Prostate gland (tissue), 2 donors: ENCODE measurements at regions not wholly inside any gene's neighbourhood (a gene's known extent, or its start where the extent isn't known, plus 50 kb on each side); places are given as distances from the start of the nearest gene placed in this dataset.

Experiments
- POLR2A ChIP-seq: fragments of 450-650 bp; IDR thresholded peaks from one replicate; pipeline ENCODE4 v1.6.1; 2016; ENCODE audit warnings: antibody characterized with exemption, mild to moderate bottlenecking
- POLR2AphosphoS5 ChIP-seq: sonication (generic); formaldehyde crosslinking; IDR thresholded peaks from one replicate; pipeline ENCODE4 v1.6.1; 2017; ENCODE audit warnings: antibody characterized with exemption
- TF ChIP-seq, protein P1 (sequence below), 4 experiments: fragments of 200-600 bp in 2 of 4; fragments of 450-650 bp in 2 of 4; sonication (generic) in 2 of 4; IDR thresholded peaks; 1 replicate in 3 of 4; 2 replicates in 1 of 4; pipeline ENCODE4 v1.5.1; 2016 to 2019; ENCODE audit warnings: antibody characterized with exemption in 4 of 4, mild to moderate bottlenecking in 2 of 4, moderate library complexity in 2 of 4

DNA sequence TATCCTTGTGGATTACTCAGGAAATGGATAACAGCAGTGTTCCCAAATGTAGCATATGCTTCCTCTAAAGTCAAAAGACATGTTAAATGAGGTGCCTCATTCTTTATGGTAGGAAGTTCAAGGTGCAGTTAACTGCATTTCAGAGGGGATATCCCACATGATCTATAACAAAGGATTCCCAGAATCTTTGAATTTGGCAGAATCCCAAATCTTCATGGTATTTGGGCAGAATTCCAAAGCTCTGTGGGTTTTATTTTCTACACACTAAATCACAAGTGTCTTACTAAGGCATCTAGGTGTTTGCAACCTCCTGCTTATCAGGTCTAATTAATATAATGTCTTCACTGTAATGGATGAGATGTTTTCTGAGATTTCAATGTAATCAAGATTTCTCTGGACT, 364.3 kb upstream of the MAN1A1 start:
- TF ChIP-seq, protein P1, sequence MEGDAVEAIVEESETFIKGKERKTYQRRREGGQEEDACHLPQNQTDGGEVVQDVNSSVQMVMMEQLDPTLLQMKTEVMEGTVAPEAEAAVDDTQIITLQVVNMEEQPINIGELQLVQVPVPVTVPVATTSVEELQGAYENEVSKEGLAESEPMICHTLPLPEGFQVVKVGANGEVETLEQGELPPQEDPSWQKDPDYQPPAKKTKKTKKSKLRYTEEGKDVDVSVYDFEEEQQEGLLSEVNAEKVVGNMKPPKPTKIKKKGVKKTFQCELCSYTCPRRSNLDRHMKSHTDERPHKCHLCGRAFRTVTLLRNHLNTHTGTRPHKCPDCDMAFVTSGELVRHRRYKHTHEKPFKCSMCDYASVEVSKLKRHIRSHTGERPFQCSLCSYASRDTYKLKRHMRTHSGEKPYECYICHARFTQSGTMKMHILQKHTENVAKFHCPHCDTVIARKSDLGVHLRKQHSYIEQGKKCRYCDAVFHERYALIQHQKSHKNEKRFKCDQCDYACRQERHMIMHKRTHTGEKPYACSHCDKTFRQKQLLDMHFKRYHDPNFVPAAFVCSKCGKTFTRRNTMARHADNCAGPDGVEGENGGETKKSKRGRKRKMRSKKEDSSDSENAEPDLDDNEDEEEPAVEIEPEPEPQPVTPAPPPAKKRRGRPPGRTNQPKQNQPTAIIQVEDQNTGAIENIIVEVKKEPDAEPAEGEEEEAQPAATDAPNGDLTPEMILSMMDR (IDR thresholded peaks at IDR 0.05): no peak
- TF ChIP-seq POLR2AphosphoS5 (no peak), POLR2A (no peak)
